ENCODE measurements at regions not wholly inside any gene's neighbourhood (a gene's known extent, or its start where the extent isn't known, plus 50 kb on each side); places are given as distances from the start of the nearest gene placed in this dataset.
"Not testable (repeated sequence)": the region's sequence is repeated elsewhere in the genome, so short reads cannot be mapped to it uniquely, and the experiment has no call there.

DNA sequence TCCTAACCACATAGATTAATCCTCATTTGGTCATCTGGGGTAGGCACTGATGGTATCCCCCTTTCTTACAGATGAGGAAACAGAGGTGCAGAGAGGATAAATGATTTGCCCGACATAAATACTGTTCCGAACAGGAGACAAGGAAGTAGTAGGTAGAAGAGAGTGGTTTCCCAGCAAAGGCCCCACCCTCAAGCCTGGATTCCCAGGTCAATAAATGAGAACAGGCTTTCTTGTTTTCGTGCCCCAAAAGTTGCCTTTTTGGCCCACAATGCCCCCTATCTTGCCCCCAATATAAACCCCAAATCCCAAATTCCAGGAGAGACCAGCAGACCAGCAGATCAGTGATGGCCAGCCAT, 125.5 kb upstream of the PRR20G start:
- Histone ChIP-seq H3K9me3 (no peaks in the 10 kb centered on the region), H3K27ac (no peak overlapping the region), H3K27me3 (no peaks in the 10 kb centered on the region), H3K4me1 (no peaks in the 10 kb centered on the region), H3K4me3 (no peak overlapping the region), H3K36me3 (no peaks in the 10 kb centered on the region)
- TF ChIP-seq, protein P1, sequence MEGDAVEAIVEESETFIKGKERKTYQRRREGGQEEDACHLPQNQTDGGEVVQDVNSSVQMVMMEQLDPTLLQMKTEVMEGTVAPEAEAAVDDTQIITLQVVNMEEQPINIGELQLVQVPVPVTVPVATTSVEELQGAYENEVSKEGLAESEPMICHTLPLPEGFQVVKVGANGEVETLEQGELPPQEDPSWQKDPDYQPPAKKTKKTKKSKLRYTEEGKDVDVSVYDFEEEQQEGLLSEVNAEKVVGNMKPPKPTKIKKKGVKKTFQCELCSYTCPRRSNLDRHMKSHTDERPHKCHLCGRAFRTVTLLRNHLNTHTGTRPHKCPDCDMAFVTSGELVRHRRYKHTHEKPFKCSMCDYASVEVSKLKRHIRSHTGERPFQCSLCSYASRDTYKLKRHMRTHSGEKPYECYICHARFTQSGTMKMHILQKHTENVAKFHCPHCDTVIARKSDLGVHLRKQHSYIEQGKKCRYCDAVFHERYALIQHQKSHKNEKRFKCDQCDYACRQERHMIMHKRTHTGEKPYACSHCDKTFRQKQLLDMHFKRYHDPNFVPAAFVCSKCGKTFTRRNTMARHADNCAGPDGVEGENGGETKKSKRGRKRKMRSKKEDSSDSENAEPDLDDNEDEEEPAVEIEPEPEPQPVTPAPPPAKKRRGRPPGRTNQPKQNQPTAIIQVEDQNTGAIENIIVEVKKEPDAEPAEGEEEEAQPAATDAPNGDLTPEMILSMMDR (IDR thresholded peaks at IDR 0.05), result no peak
- TF ChIP-seq POLR2A (IDR thresholded peaks at IDR 0.05), result no peak
- WGBS (ENCODE audit: insufficient coverage, low coverage, low lambda C conversion rate, missing lambda C conversion rate), result 77% methylated on average over 2 of the region's 3 CpGs
- DNase-seq, result no peak
- ATAC-seq, result no peak
- intact Hi-C loops (cut with DNase I), result no loop called here

DNA sequence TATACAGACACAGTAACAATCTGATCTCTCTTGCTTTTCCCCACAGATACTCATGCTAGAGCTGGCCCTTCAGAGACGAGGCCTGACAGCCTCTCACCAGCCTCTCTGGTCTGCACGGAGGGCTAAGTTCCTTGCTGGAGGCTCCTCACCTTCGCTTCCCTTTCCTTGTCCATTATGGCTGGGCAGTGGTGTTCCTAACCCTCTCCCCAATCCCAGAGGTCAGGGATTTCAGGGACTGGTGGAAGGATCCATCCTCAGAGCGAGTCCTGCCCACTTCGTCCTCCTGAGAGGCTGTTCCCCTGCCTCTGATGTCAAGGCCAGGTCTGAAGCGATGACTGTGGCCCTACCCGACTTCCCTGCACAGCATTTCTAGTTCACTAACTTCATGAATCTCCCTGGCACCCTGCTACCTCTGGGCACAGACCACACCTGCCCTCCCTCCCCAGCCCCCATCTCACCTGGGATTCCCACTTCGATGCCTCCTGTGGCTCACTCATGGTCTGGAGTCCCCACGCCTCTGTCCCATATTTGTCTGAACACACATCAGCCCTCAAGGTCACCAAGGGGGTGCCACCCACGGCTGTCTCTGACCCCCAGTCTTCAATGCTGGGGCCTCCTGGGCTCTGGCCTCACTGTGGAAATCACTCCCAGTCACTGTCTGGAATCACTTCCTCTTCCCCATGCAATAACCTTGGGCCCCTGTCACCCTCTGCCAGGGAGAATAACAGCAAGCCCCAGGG, 124.9 kb upstream of the PRR20G start:
- no peak overlapping the region for H3K27ac ChIP-seq
- no peaks in the 10 kb centered on the region for H3K9me3 ChIP-seq
- H3K36me3 ChIP-seq, result no peaks in the 10 kb centered on the region
- DNase-seq, result peak in 1 of 3 donors; percentile 18
- TF ChIP-seq, protein P1 (IDR thresholded peaks at IDR 0.05), result no peak
- TF ChIP-seq POLR2A (IDR thresholded peaks at IDR 0.05), result no peak
- H3K27me3 ChIP-seq, result no peaks in the 10 kb centered on the region
- H3K4me1 ChIP-seq, result no peaks in the 10 kb centered on the region
- intact Hi-C loops (cut with DNase I), result no loop called here
- no peak overlapping the region for H3K4me3 ChIP-seq
- 69% methylated on average over 10 of the region's 10 CpGs for WGBS (ENCODE audit: insufficient coverage, low coverage, low lambda C conversion rate, missing lambda C conversion rate)
- no peak for ATAC-seq

DNA sequence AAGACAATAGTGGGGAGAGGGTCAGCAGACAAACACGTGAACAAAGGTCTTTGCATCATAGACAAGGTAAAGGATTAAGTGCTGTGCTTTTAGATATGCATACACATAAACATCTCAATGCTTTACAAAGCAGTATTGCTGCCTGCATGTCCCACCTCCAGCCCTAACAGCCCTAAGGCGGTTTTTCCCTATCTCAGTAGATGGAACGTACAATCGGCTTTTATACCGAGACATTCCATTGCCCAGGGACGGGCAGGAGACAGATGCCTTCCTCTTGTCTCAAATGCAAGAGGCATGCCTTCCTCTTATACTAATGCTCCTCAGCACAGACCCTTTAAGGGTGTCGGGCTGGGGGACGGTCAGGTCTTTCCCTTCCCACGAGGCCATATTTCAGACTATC, 124.0 kb upstream of the PRR20G start:
- intact Hi-C loops (cut with DNase I); H3K27me3 ChIP-seq; H3K27ac ChIP-seq; H3K4me3 ChIP-seq; H3K4me1 ChIP-seq; DNase-seq; H3K36me3 ChIP-seq; ATAC-seq; H3K9me3 ChIP-seq: not testable (repeated sequence)
- 45% methylated on average over 2 of the region's 9 CpGs for whole genome bisulfite sequencing (ENCODE audit: insufficient coverage, low coverage, low lambda C conversion rate, missing lambda C conversion rate)

DNA sequence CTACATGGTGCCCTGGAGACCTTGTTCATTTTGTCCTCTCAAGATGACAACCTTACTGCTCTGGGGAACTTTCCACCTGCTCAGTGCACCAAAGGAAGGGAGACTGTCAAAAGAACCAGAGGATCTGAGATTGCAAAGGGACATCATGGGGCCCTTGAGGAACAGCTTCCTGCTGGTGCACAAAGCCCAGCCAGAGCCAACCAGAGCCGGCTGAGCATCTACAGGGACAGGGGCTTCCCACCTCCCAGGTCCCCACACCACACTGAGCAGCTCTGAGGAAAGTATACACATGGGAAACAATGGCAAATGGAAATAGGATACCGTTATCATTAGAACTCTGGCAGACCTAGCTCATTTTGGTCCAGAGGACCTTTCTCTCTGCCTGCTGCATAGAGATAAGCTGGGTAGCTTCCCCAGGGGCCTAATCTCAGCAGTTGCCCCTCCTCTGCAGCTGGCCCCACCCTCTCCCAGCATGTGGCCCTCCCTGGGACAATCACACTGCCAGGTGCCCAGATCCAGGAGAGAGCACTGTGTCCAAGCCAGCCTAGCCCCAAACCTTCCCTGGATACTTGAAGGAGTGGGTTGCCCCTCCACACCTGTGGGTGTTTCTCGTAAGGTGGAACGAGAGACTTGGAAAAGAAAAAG, 123.4 kb upstream of the PRR20G start:
- intact Hi-C loops (cut with DNase I), result no loop called here
- TF ChIP-seq, protein P1 (IDR thresholded peaks at IDR 0.05), result no peak
- no peak for TF ChIP-seq POLR2A (IDR thresholded peaks at IDR 0.05)
- Histone ChIP-seq H3K27ac (no peak overlapping the region), H3K36me3 (no peaks in the 10 kb centered on the region), H3K4me3 (no peak overlapping the region), H3K9me3 (no peaks in the 10 kb centered on the region), H3K27me3 (no peaks in the 10 kb centered on the region), H3K4me1 (no peaks in the 10 kb centered on the region)
- DNase-seq (no peak), ATAC-seq (no peak)
- WGBS (ENCODE audit: insufficient coverage, low coverage, low lambda C conversion rate, missing lambda C conversion rate), result 33% methylated on average over 4 of the region's 4 CpGs

DNA sequence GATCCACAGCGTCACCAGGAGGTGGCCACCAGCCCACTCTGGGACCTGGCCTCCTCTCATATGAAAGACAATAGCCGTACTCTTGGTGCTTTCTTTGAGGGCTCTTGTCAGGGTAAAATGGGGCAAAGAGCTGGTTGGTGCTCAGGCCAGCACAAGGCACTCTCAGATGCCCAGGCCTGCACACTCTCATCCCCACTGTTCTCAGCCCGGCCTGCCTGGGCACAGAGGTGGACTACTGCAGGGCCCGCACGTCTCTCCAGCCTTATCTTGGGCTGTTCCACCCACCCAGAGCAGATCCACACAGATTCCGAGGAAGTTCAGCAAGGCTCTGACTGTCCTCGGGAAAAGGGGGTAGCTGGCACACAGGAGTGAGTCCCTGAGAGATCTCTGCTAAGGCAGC, 122.8 kb upstream of the PRR20G start:
- intact Hi-C loops (cut with DNase I), result no loop called here
- WGBS (ENCODE audit: insufficient coverage, low coverage, low lambda C conversion rate, missing lambda C conversion rate), result no CpG with 5 or more reads among the region's 7 CpGs
- no peaks in the 10 kb centered on the region for H3K27me3 ChIP-seq
- H3K4me3 ChIP-seq, result no peak overlapping the region
- H3K36me3 ChIP-seq, result no peaks in the 10 kb centered on the region
- ATAC-seq (no peak), DNase-seq (no peak)
- no peak for TF ChIP-seq POLR2A (IDR thresholded peaks at IDR 0.05)
- TF ChIP-seq, protein P1 (IDR thresholded peaks at IDR 0.05), result no peak
- H3K4me1 ChIP-seq, result no peaks in the 10 kb centered on the region
- no peak overlapping the region for H3K27ac ChIP-seq
- H3K9me3 ChIP-seq, result no peaks in the 10 kb centered on the region
